ENCODE measurements at regions not wholly inside any gene's neighbourhood (a gene's known extent, or its start where the extent isn't known, plus 50 kb on each side); places are given as distances from the start of the nearest gene placed in this dataset.

DNA sequence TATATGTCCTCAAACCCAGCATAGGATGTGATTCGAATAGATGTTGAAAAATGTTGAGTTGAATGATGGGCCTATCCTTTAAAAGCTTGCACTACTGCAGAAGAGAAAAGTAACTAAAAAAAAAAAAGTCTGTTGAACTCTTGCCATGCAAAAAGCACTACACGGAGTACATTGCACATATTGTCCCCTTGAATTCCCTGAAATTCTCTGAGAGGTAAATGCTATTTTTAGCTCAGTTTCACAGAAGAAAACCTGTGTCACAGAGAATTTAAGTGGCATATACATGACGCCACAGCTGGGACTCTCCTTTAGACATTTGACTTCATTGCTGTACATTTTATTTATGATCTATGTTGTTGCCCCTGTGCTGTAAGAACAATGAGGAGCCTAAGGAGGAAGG is 583.8 kb downstream of the SOX6 start:
- H3K4me1 ChIP-seq (ENCODE audit: control insufficient read depth in 2 of 3, insufficient read depth in 2 of 3, low read depth in 1 of 3, low read length in 3 of 3): peaks cover 0 to 12% (median 10%) of the 10 kb centered on the region in 3 donors
- FAIRE-seq: no peak
- no peaks in the 10 kb centered on the region for H3K36me3 ChIP-seq (ENCODE audit: control insufficient read depth in 2 of 3, insufficient read depth in 3 of 3, low read length in 3 of 3)
- H3K27me3 ChIP-seq (ENCODE audit: control insufficient read depth, insufficient read depth, low read length): no peaks in the 10 kb centered on the region
- no peak overlapping the region for H3K27ac ChIP-seq (ENCODE audit: low read depth in 2 of 2, low read length in 2 of 2)
- TF ChIP-seq, protein P1, sequence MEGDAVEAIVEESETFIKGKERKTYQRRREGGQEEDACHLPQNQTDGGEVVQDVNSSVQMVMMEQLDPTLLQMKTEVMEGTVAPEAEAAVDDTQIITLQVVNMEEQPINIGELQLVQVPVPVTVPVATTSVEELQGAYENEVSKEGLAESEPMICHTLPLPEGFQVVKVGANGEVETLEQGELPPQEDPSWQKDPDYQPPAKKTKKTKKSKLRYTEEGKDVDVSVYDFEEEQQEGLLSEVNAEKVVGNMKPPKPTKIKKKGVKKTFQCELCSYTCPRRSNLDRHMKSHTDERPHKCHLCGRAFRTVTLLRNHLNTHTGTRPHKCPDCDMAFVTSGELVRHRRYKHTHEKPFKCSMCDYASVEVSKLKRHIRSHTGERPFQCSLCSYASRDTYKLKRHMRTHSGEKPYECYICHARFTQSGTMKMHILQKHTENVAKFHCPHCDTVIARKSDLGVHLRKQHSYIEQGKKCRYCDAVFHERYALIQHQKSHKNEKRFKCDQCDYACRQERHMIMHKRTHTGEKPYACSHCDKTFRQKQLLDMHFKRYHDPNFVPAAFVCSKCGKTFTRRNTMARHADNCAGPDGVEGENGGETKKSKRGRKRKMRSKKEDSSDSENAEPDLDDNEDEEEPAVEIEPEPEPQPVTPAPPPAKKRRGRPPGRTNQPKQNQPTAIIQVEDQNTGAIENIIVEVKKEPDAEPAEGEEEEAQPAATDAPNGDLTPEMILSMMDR (IDR thresholded peaks at IDR 0.05; ENCODE audit: borderline replicate concordance, extremely low read depth, insufficient read depth): no peak
- no peaks in the 10 kb centered on the region for H3K9me3 ChIP-seq (ENCODE audit: control insufficient read depth in 2 of 3, insufficient read depth in 1 of 3, low read length in 3 of 3)
- DNase-seq: no peak
- H3K9ac ChIP-seq (ENCODE audit: low read length in 3 of 3): no peak overlapping the region
- intact Hi-C loops (cut with DNase I): no loop called here
- no peak overlapping the region for H3K4me3 ChIP-seq (ENCODE audit: low read length in 3 of 3)

DNA sequence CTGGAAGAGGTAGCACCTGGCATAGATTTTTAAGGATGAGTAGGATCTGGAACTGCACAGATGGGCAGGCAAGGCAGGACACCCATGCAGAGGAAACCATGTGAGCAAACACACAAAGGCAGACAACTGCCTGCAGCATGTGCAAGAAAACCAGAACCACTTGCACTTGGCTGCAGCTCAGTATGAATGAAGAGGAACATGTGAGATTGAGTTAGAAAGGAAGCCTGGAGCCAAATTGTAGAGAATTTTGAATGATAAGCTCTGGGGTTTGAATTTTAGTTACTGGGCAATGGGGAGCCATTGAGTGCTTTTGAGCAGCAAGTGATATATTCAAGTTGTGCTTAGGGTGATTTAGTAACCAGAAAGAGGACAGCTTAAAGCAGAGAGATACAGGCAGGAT is 583.4 kb downstream of the SOX6 start:
- no peak overlapping the region for H3K4me3 ChIP-seq (ENCODE audit: low read length in 3 of 3)
- TF ChIP-seq, protein P1 (IDR thresholded peaks at IDR 0.05; ENCODE audit: borderline replicate concordance, extremely low read depth, insufficient read depth): no peak
- H3K27me3 ChIP-seq (ENCODE audit: control insufficient read depth, insufficient read depth, low read length): no peaks in the 10 kb centered on the region
- H3K27ac ChIP-seq (ENCODE audit: low read depth in 2 of 2, low read length in 2 of 2): no peak overlapping the region
- FAIRE-seq (no peak), DNase-seq (no peak)
- H3K9me3 ChIP-seq (ENCODE audit: control insufficient read depth in 2 of 3, insufficient read depth in 1 of 3, low read length in 3 of 3): no peaks in the 10 kb centered on the region
- H3K4me1 ChIP-seq (ENCODE audit: control insufficient read depth in 2 of 3, insufficient read depth in 2 of 3, low read depth in 1 of 3, low read length in 3 of 3): peaks cover 0 to 11% (median 10%) of the 10 kb centered on the region in 3 donors
- H3K36me3 ChIP-seq (ENCODE audit: control insufficient read depth in 2 of 3, insufficient read depth in 3 of 3, low read length in 3 of 3): no peaks in the 10 kb centered on the region
- H3K9ac ChIP-seq (ENCODE audit: low read length in 3 of 3): no peak overlapping the region
- intact Hi-C loops (cut with DNase I): no loop called here

DNA sequence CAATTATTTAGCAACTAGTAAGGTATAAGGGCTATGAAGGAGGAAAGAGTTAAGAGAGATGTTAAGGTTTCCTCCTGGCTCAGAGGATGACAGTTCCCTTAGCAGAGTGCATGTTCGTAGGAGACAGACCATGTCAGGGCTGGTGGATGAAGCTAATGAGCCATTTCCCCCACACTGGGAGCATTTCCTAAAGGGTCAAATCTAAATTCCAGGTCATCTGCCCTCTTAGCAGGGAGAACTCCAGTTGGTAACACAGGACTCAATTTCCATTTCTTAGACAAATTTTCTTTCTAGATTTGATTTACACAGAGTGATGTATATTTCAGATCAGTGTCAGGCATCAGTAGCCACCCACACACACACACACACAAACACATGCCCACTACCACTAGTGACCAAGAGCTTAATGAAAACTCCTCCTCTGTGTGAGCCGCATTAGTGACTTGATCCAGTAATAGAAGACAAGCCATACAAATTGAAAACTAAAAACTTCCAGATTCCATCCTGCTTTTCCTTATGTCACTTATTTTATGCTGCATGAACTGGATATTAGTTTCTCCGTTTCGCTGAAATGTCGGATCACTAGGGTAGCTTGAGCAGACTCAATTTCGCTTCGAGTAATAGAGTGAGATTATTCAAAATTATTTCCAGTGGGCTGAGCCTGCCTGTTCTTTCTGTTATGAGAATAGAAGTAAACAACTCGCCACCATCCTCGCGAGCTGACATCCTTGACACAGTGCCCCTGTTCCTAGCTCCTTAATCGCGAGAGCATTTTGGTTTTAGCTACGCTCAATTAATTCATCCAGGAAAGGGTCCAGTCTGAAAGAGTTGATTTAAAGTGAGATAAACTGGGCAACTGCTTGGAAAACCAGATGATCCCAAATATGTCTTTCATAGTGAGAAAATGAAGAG is 582.6 kb downstream of the SOX6 start:
- intact Hi-C loops (cut with DNase I): no loop called here
- TF ChIP-seq, protein P1 (IDR thresholded peaks at IDR 0.05; ENCODE audit: borderline replicate concordance, extremely low read depth, insufficient read depth): no peak
- H3K27ac ChIP-seq (ENCODE audit: low read depth in 2 of 2, low read length in 2 of 2): no peak overlapping the region
- no peak overlapping the region for H3K9ac ChIP-seq (ENCODE audit: low read length in 3 of 3)
- no peak overlapping the region for H3K4me3 ChIP-seq (ENCODE audit: low read length in 3 of 3)
- DNase-seq: peak in 3 of 5 donors; percentile 37 to 69 (median 51)
- no peak for FAIRE-seq
- H3K27me3 ChIP-seq (ENCODE audit: control insufficient read depth, insufficient read depth, low read length): no peaks in the 10 kb centered on the region
- no peaks in the 10 kb centered on the region for H3K9me3 ChIP-seq (ENCODE audit: control insufficient read depth in 2 of 3, insufficient read depth in 1 of 3, low read length in 3 of 3)
- H3K36me3 ChIP-seq (ENCODE audit: control insufficient read depth in 2 of 3, insufficient read depth in 3 of 3, low read length in 3 of 3): no peaks in the 10 kb centered on the region
- peaks cover 0 to 10% (median 5%) of the 10 kb centered on the region in 3 donors for H3K4me1 ChIP-seq (ENCODE audit: control insufficient read depth in 2 of 3, insufficient read depth in 2 of 3, low read depth in 1 of 3, low read length in 3 of 3)
